ENCODE measurements at regions not wholly inside any gene's neighbourhood (a gene's known extent, or its start where the extent isn't known, plus 50 kb on each side); places are given as distances from the start of the nearest gene placed in this dataset.

GRCh38 chr3:137061186-137061585 is 103.4 kb downstream of the IL20RB start:
- in situ Hi-C loops (cut with MboI; ENCODE audit: low sequenced_read_pairs), result no loop called here

- in situ Hi-C loops (cut with MboI; ENCODE audit: low sequenced_read_pairs), result no loop called here
Observed at GRCh38 chr3:137062250-137062649, 104.5 kb downstream of the IL20RB start.

DNA sequence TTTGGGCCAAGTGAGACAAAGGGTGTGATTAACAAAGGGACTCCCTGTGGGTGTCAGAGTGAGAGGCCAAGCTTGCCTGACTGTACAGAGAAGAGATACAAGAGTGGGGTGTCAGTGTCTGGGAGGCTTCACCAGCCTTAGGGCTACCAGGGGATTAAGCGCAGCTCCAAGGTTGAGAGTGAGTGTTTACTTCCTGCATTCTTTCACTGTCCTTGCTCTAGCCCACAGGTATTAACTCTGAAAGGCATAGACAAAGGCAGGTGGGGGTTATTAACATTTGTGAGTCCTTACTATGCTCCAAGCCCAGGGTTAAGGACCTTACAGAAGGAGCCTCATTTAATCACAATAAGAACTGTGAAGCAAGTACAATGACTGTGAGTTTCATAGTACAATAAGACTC is 107.6 kb downstream of the IL20RB start:
- in situ Hi-C loops (cut with MboI; ENCODE audit: low sequenced_read_pairs), result no loop called here

DNA sequence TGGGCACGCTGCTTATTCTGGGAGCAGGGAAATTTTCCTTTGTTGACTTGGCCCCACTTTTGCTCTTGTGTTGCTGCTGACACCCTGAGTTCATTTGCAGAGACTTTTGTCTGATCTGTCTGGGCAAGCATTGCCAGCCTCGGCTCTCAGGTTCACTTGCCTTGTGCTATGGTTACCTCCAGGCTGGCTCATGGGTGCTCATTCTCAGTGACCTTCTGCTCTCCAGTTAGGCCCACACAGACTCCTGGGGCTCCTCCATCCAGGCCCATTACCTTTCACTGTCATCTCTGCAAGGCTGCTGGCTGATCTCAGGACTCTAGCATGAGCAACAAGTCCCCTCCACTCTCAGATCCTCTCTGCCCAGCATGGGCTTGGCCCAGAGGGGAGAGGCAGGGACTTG is 108.3 kb downstream of the IL20RB start:
- in situ Hi-C loops (cut with MboI; ENCODE audit: low sequenced_read_pairs), result no loop called here

DNA sequence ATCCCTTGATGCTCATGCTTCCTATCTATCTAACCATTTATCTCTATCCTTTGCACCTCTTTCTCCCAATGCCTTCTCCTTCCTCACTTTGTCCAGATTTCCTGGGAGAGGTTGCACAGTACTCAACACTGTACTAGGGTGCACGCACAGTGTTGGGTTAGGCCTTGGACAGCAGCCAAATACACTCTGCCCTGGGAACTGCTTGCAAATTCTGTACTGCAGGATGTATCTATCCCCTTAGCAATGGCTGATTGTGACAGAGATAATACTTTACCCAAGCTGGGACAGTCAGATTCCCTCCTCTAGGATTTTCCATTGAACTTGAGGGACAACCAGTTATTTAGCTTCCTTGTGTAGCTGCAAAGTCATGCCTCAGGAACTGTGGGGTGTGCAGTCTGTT is 113.3 kb downstream of the IL20RB start:
- in situ Hi-C loops (cut with MboI; ENCODE audit: low sequenced_read_pairs), result no loop called here

GRCh38 chr3:137075020-137075419 is 117.2 kb downstream of the IL20RB start:
- in situ Hi-C loops (cut with MboI; ENCODE audit: low sequenced_read_pairs), result no loop called here

DNA sequence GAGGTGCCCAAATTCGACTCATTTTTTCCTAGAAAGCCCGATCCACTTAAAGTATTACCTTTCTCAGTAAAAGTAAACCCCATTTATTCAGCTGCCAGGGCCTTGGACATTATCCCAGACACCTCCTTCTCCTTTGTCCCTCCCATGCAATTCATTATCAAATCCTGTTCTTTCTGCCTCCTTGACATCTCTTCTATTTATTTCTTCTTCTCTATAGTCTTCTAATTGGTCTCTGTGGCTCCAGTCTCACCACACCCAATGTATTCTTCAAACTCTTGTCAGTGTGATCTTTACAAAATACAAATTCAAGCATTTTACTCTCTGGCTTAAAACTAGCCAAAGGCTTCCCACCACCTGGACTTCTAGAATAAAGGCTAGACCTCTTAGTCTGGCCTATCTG is 120.3 kb downstream of the IL20RB start:
- in situ Hi-C loops (cut with MboI; ENCODE audit: low sequenced_read_pairs), result no loop called here

- in situ Hi-C loops (cut with MboI; ENCODE audit: low sequenced_read_pairs), result no loop called here
Observed at GRCh38 chr3:137079571-137079970, 121.8 kb downstream of the IL20RB start.

- in situ Hi-C loops (cut with MboI; ENCODE audit: low sequenced_read_pairs), result no loop called here
Observed at GRCh38 chr3:137081711-137082110, 123.9 kb downstream of the IL20RB start.

DNA sequence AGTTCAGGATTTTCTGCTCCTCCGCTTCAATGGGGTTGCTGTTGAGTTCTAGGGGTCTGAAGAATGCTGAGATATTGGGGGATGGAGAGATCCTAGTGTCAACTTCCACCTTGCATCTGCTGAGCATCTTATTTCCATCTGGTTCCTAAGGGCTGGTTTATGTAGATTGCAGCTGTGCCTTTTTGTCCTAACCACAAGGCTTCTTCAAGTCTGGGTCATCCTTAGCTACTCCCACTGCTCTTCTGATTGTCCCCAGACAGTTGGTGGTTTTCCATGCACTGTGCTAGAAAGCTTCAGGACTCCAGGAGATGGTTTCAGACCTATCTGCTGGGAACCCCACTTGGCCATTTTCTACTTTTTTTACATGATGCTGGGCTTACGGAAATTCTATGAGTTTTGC is 125.0 kb downstream of the IL20RB start:
- in situ Hi-C loops (cut with MboI; ENCODE audit: low sequenced_read_pairs), result no loop called here

DNA sequence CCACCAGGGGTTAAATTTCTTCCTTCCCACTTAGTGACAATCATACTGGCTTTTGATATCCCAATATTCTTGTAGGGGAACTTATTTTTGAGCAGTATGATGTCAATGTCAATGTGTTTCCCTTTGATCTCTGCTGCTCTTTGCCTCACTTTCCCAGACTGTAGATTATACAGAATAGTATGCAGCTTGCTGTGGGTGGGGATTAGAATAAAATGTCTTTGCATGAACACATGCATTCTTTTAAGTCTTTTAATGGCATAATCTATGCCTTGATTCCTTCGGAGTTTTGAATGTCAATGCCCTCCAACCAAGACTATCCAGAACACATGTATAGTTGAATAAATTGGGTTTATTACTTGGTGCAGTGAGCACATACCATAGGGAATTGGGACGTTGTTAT is 125.5 kb downstream of the IL20RB start:
- in situ Hi-C loops (cut with MboI; ENCODE audit: low sequenced_read_pairs), result no loop called here

- in situ Hi-C loops (cut with MboI; ENCODE audit: low sequenced_read_pairs), result no loop called here
Observed at GRCh38 chr3:137084586-137084985, 126.8 kb downstream of the IL20RB start.

DNA sequence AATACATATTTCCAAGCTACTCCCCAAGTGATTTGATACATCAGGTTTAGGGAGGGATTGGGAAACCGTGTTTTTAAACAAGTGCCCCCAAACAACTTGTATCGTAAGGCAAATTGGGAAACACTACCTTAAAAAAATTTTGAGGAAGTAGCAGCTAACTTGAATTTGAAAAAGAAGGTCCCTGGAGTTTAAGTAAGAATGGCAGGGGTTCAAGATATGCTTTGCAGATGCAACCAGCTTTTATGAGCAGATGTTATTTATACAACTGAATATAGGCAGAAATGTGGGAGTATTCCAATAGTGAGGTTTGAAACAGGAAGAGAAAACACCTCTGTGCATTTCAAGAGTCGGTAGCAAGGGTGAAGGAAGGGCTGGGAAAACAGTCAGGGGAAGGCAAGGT is 139.6 kb downstream of the IL20RB start:
- in situ Hi-C loops (cut with MboI; ENCODE audit: low sequenced_read_pairs), result no loop called here

GRCh38 chr3:137097852-137098251 is 140.1 kb downstream of the IL20RB start:
- in situ Hi-C loops (cut with MboI; ENCODE audit: low sequenced_read_pairs), result no loop called here

DNA sequence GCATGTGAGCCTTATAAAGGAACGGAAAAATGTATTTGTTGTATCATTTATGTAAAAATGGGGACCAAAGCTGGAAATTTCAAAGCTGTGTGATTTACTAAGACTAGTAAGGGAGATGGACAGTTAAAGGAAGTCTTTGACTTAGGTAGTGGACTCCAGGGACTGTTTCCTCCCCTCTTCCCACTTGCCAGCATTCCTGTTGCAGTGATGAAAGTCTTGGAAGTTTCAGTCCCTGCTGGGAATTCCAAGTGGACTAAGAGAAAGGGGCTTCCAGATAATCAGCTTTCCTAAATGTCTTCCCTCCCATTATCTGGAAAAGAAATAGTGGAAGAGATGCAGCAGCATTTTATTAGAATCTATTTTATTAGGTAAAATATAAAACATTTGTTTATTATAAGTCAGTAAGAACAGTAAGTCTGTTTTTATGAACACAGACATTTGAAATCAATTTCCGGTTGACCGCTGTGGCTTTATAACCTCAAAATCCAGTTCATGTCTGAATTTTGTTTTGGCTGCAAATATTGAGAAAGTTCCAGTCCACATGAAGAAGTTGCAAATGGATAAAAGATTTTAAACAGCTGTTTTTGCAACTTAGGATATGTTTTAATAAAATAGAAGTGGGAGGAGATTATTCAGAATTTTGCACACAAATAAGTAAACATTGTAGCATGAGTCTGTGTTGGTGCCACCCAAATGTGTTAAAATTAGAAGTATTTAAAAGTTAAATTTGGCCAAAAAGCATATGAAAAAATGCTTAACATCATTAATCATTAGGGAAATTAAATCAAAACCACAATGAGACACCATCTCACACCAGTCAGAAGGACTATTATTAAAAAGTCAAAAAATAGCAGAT is 141.8 kb downstream of the IL20RB start:
- in situ Hi-C loops (cut with MboI; ENCODE audit: low sequenced_read_pairs), result loop anchor here (25.0 kb wide), 2 partner anchors 588 to 838 kb away; no protein-coding TSS in a partner anchor

DNA sequence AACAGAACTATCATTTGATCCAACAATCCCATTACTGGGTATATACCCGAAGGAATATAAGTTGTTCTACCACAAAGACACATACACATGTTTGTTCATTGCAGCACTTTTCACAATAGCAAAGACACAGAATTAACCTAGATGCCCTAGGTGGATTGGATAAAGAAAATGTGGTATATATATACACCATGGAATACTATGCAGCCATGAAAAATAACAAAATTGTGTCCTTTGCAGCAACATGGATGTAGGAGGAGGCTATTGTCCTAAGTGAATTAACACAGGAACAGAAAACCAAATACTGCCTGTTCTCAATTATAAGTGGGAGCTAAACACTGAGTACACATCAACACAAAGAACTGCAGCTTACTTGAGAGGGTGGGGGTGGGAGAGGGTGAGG is 142.5 kb downstream of the IL20RB start:
- in situ Hi-C loops (cut with MboI; ENCODE audit: low sequenced_read_pairs), result loop anchor here (25.0 kb wide), 2 partner anchors 587 to 837 kb away; no protein-coding TSS in a partner anchor

DNA sequence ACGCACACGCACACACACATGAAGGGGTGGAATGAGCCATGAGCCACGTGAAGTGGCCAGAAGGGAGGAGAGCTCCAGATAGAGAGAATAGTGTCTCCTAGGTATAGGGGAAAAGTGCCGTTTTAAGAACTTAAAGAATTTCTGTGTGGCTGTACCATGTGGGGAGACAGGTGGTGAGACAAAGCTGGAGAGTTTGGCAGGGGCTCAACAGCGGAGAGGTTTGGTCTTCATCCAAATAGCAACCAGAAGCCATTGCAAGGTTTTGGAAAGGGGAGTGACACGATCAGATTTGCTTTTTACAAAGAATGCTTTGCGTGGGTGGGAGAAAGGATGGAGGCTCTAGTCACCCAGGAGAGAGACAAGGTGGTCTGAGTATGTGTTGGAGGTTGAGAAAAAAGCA is 146.0 kb downstream of the IL20RB start:
- in situ Hi-C loops (cut with MboI; ENCODE audit: low sequenced_read_pairs), result loop anchor here (25.0 kb wide), 2 partner anchors 584 to 834 kb away; no protein-coding TSS in a partner anchor

DNA sequence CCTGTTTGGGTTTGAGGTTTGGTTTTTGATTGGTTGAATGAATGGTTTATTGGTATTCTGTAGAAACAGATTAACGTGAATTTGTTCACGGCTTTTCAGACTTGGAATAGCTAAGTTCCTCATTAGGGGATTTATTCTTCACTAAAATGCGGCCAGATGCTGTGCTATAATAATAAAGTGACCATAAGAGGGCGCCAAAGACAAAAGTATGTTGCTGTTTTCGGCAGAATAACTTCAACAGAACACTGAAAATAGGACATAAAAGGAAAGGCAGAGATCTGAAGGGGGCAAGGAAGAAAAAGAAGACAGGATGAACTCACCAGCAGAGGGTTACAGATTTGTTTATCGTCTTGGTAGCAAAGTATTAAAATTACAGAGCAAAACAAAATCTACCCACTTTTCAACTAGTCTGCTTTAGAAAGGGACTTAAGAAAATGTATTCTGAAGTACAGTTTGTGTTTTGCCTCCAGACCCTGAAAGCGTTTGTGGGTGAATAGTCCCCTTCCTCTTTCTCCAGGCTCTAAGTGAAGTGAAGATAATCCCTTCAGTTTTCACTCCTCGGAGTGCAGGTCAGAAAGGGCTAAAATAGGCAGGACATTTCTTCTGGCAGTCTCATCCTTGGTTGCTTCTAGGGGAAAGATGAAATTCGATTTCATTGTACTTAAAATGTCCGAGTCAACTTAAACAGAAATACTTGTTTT is 147.6 kb downstream of the IL20RB start:
- in situ Hi-C loops (cut with MboI; ENCODE audit: low sequenced_read_pairs), result loop anchor here (25.0 kb wide), 2 partner anchors 582 to 832 kb away; no protein-coding TSS in a partner anchor

- in situ Hi-C loops (cut with MboI; ENCODE audit: low sequenced_read_pairs), result loop anchor here (25.0 kb wide), 2 partner anchors 581 to 831 kb away; no protein-coding TSS in a partner anchor
Observed at GRCh38 chr3:137106612-137107240, 148.9 kb downstream of the IL20RB start.

GRCh38 chr3:137108699-137109440 is 151.1 kb downstream of the IL20RB start:
- in situ Hi-C loops (cut with MboI; ENCODE audit: low sequenced_read_pairs), result loop anchor here (25.0 kb wide), 2 partner anchors 578 to 828 kb away; no protein-coding TSS in a partner anchor

Data from HL-60/S4 (cell line).